Omental fat pad (tissue), 3 donors: ENCODE measurements at regions not wholly inside any gene's neighbourhood (a gene's known extent, or its start where the extent isn't known, plus 50 kb on each side); places are given as distances from the start of the nearest gene placed in this dataset.

Experiments
- ATAC-seq: fragments of 150-250 bp; one replicate; pipeline ENCODE4 v1.9.1; 2016; ENCODE audit warnings: mild to moderate bottlenecking, moderate library complexity; ENCODE audit not compliant: low FRiP score
- DNase-seq: peaks from one replicate; pipeline ENCODE4 v3.0.0-alpha.2; 2019; ENCODE audit warnings: low spot score
- CTCF ChIP-seq, 3 donors: fragments of 450-650 bp; IDR thresholded peaks; one replicate each; pipeline ENCODE4 v1.5.1; 2016 to 2017; ENCODE audit warnings: antibody characterized with exemption in 3 of 3, mild to moderate bottlenecking in 3 of 3, moderate library complexity in 2 of 3

- ATAC-seq, result no peak
- no peak for DNase-seq
- no peak for TF ChIP-seq CTCF (IDR thresholded peaks at IDR 0.05)
Measured at GRCh38 chr4:176440698-176441097, 120.9 kb downstream of the SPCS3 start.

GRCh38 chr4:176441594-176441993, 121.8 kb downstream of the SPCS3 start:
- DNase-seq (no peak), ATAC-seq (no peak)
- no peak for TF ChIP-seq CTCF (IDR thresholded peaks at IDR 0.05)

- ATAC-seq (no peak), DNase-seq (no peak)
- TF ChIP-seq CTCF (IDR thresholded peaks at IDR 0.05), result no peak
Measured at GRCh38 chr4:176443117-176443516, 123.4 kb downstream of the SPCS3 start.

- no peak for ATAC-seq
- no peak for DNase-seq
- TF ChIP-seq CTCF (IDR thresholded peaks at IDR 0.05), result no peak
Measured at GRCh38 chr4:176443646-176444409, 124.1 kb downstream of the SPCS3 start.

- DNase-seq (no peak), ATAC-seq (no peak)
- no peak for TF ChIP-seq CTCF (IDR thresholded peaks at IDR 0.05)
Measured at GRCh38 chr4:176444741-176445140, 125.0 kb downstream of the SPCS3 start.

GRCh38 chr4:176448761-176449160, 129.0 kb downstream of the SPCS3 start:
- no peak for TF ChIP-seq CTCF (IDR thresholded peaks at IDR 0.05)
- no peak for DNase-seq
- no peak for ATAC-seq

- TF ChIP-seq CTCF (IDR thresholded peaks at IDR 0.05), result no peak
- ATAC-seq (no peak), DNase-seq (no peak)
Measured at GRCh38 chr4:176451443-176451842, 131.7 kb downstream of the SPCS3 start.
